ENCODE measurements at regions not wholly inside any gene's neighbourhood (a gene's known extent, or its start where the extent isn't known, plus 50 kb on each side); places are given as distances from the start of the nearest gene placed in this dataset.

GRCh38 chr5:158384535-158385481 is 525.9 kb upstream of the CLINT1 start:
- no peaks in the 10 kb centered on the region for H3K27me3 ChIP-seq (ENCODE audit: insufficient read depth, low read length)
- H3K27ac ChIP-seq (ENCODE audit: low read length), result no peak overlapping the region
- no peak overlapping the region for H3K9ac ChIP-seq (ENCODE audit: low read depth, low read length)
- H3K9me3 ChIP-seq (ENCODE audit: insufficient read depth, low read depth, low read length), result no peaks in the 10 kb centered on the region
- no peak overlapping the region for H3K4me3 ChIP-seq (ENCODE audit: low read length)
- H3K4me1 ChIP-seq (ENCODE audit: insufficient read depth, low read length), result peaks cover 6% of the 10 kb centered on the region; the same call in 1 of the 2 replicates
- H3K36me3 ChIP-seq (ENCODE audit: insufficient read depth, low read depth, low read length), result no peaks in the 10 kb centered on the region

GRCh38 chr5:158383486-158383885 is 524.5 kb upstream of the CLINT1 start:
- Histone ChIP-seq H3K27ac (ENCODE audit: low read length) (no peak overlapping the region), H3K27me3 (ENCODE audit: insufficient read depth, low read length) (no peaks in the 10 kb centered on the region), H3K36me3 (ENCODE audit: insufficient read depth, low read depth, low read length) (no peaks in the 10 kb centered on the region), H3K9ac (ENCODE audit: low read depth, low read length) (no peak overlapping the region), H3K9me3 (ENCODE audit: insufficient read depth, low read depth, low read length) (no peaks in the 10 kb centered on the region), H3K4me1 (ENCODE audit: insufficient read depth, low read length) (peaks cover 6% of the 10 kb centered on the region; the same call in 1 of the 2 replicates), H3K4me3 (ENCODE audit: low read length) (no peak overlapping the region)

GRCh38 chr5:158382473-158382872 is 523.5 kb upstream of the CLINT1 start:
- H3K9ac ChIP-seq (ENCODE audit: low read depth, low read length), result no peak overlapping the region
- no peak overlapping the region for H3K27ac ChIP-seq (ENCODE audit: low read length)
- H3K27me3 ChIP-seq (ENCODE audit: insufficient read depth, low read length), result no peaks in the 10 kb centered on the region
- peaks cover 6% of the 10 kb centered on the region; the same call in 1 of the 2 replicates for H3K4me1 ChIP-seq (ENCODE audit: insufficient read depth, low read length)
- H3K4me3 ChIP-seq (ENCODE audit: low read length), result no peak overlapping the region; the same call in 1 of the 2 replicates
- peaks cover 4% of the 10 kb centered on the region; the same call in 1 of the 2 replicates for H3K9me3 ChIP-seq (ENCODE audit: insufficient read depth, low read depth, low read length)
- H3K36me3 ChIP-seq (ENCODE audit: insufficient read depth, low read depth, low read length), result no peaks in the 10 kb centered on the region

- no peaks in the 10 kb centered on the region for H3K27me3 ChIP-seq (ENCODE audit: insufficient read depth, low read length)
- H3K9ac ChIP-seq (ENCODE audit: low read depth, low read length), result no peak overlapping the region
- peaks cover 6% of the 10 kb centered on the region; the same call in 1 of the 2 replicates for H3K4me1 ChIP-seq (ENCODE audit: insufficient read depth, low read length)
- H3K9me3 ChIP-seq (ENCODE audit: insufficient read depth, low read depth, low read length), result peaks cover 5% of the 10 kb centered on the region; the same call in 1 of the 2 replicates
- no peak overlapping the region for H3K27ac ChIP-seq (ENCODE audit: low read length)
- no peaks in the 10 kb centered on the region for H3K36me3 ChIP-seq (ENCODE audit: insufficient read depth, low read depth, low read length)
- H3K4me3 ChIP-seq (ENCODE audit: low read length), result no peak overlapping the region
Measured at GRCh38 chr5:158381614-158382160, 522.7 kb upstream of the CLINT1 start.

GRCh38 chr5:158380661-158381060 is 521.7 kb upstream of the CLINT1 start:
- Histone ChIP-seq H3K27me3 (ENCODE audit: insufficient read depth, low read length) (no peaks in the 10 kb centered on the region), H3K4me1 (ENCODE audit: insufficient read depth, low read length) (peaks cover 6% of the 10 kb centered on the region; the same call in 1 of the 2 replicates), H3K27ac (ENCODE audit: low read length) (no peak overlapping the region), H3K9me3 (ENCODE audit: insufficient read depth, low read depth, low read length) (peaks cover 5% of the 10 kb centered on the region; the same call in 1 of the 2 replicates), H3K9ac (ENCODE audit: low read depth, low read length) (no peak overlapping the region), H3K36me3 (ENCODE audit: insufficient read depth, low read depth, low read length) (no peaks in the 10 kb centered on the region), H3K4me3 (ENCODE audit: low read length) (no peak overlapping the region)

GRCh38 chr5:158378931-158379330 is 520.0 kb upstream of the CLINT1 start:
- Histone ChIP-seq H3K9ac (ENCODE audit: low read depth, low read length) (no peak overlapping the region), H3K27me3 (ENCODE audit: insufficient read depth, low read length) (no peaks in the 10 kb centered on the region), H3K36me3 (ENCODE audit: insufficient read depth, low read depth, low read length) (no peaks in the 10 kb centered on the region), H3K27ac (ENCODE audit: low read length) (no peak overlapping the region), H3K4me3 (ENCODE audit: low read length) (no peak overlapping the region), H3K4me1 (ENCODE audit: insufficient read depth, low read length) (peaks cover 6% of the 10 kb centered on the region; the same call in 1 of the 2 replicates), H3K9me3 (ENCODE audit: insufficient read depth, low read depth, low read length) (peaks cover 5% of the 10 kb centered on the region; the same call in 1 of the 2 replicates)

- no peaks in the 10 kb centered on the region for H3K36me3 ChIP-seq (ENCODE audit: insufficient read depth, low read depth, low read length)
- peaks cover 5% of the 10 kb centered on the region; the same call in 1 of the 2 replicates for H3K9me3 ChIP-seq (ENCODE audit: insufficient read depth, low read depth, low read length)
- no peaks in the 10 kb centered on the region for H3K27me3 ChIP-seq (ENCODE audit: insufficient read depth, low read length)
- H3K4me3 ChIP-seq (ENCODE audit: low read length), result no peak overlapping the region
- no peak overlapping the region for H3K27ac ChIP-seq (ENCODE audit: low read length)
- no peaks in the 10 kb centered on the region for H3K4me1 ChIP-seq (ENCODE audit: insufficient read depth, low read length)
- no peak overlapping the region for H3K9ac ChIP-seq (ENCODE audit: low read depth, low read length)
Measured at GRCh38 chr5:158376679-158377078, 517.7 kb upstream of the CLINT1 start.

- H3K9ac ChIP-seq (ENCODE audit: low read depth, low read length), result no peak overlapping the region
- no peaks in the 10 kb centered on the region for H3K27me3 ChIP-seq (ENCODE audit: insufficient read depth, low read length)
- H3K9me3 ChIP-seq (ENCODE audit: insufficient read depth, low read depth, low read length), result peaks cover 5% of the 10 kb centered on the region; the same call in 1 of the 2 replicates
- H3K4me1 ChIP-seq (ENCODE audit: insufficient read depth, low read length), result no peaks in the 10 kb centered on the region
- H3K36me3 ChIP-seq (ENCODE audit: insufficient read depth, low read depth, low read length), result no peaks in the 10 kb centered on the region
- no peak overlapping the region for H3K4me3 ChIP-seq (ENCODE audit: low read length)
- no peak overlapping the region for H3K27ac ChIP-seq (ENCODE audit: low read length)
Measured at GRCh38 chr5:158375531-158375930, 516.6 kb upstream of the CLINT1 start.

GRCh38 chr5:158373608-158374395 is 514.9 kb upstream of the CLINT1 start:
- no peak overlapping the region for H3K4me3 ChIP-seq (ENCODE audit: low read length)
- H3K27ac ChIP-seq (ENCODE audit: low read length), result no peak overlapping the region
- no peaks in the 10 kb centered on the region for H3K36me3 ChIP-seq (ENCODE audit: insufficient read depth, low read depth, low read length)
- no peak overlapping the region for H3K9ac ChIP-seq (ENCODE audit: low read depth, low read length)
- H3K27me3 ChIP-seq (ENCODE audit: insufficient read depth, low read length), result no peaks in the 10 kb centered on the region
- peaks cover 5% of the 10 kb centered on the region; the same call in 1 of the 2 replicates for H3K9me3 ChIP-seq (ENCODE audit: insufficient read depth, low read depth, low read length)
- no peaks in the 10 kb centered on the region; the same call in 1 of the 2 replicates for H3K4me1 ChIP-seq (ENCODE audit: insufficient read depth, low read length)

- Histone ChIP-seq H3K9me3 (ENCODE audit: insufficient read depth, low read depth, low read length) (no peaks in the 10 kb centered on the region), H3K27ac (ENCODE audit: low read length) (no peak overlapping the region), H3K27me3 (ENCODE audit: insufficient read depth, low read length) (no peaks in the 10 kb centered on the region), H3K4me1 (ENCODE audit: insufficient read depth, low read length) (peaks cover 6% of the 10 kb centered on the region; the same call in 1 of the 2 replicates), H3K4me3 (ENCODE audit: low read length) (no peak overlapping the region), H3K36me3 (ENCODE audit: insufficient read depth, low read depth, low read length) (no peaks in the 10 kb centered on the region), H3K9ac (ENCODE audit: low read depth, low read length) (no peak overlapping the region)
Measured at GRCh38 chr5:158369241-158369640, 510.3 kb upstream of the CLINT1 start.

- H3K4me1 ChIP-seq (ENCODE audit: insufficient read depth, low read length), result peaks cover 6% of the 10 kb centered on the region
- H3K27ac ChIP-seq (ENCODE audit: low read length), result no peak overlapping the region
- no peaks in the 10 kb centered on the region for H3K27me3 ChIP-seq (ENCODE audit: insufficient read depth, low read length)
- no peak overlapping the region for H3K9ac ChIP-seq (ENCODE audit: low read depth, low read length)
- no peaks in the 10 kb centered on the region for H3K9me3 ChIP-seq (ENCODE audit: insufficient read depth, low read depth, low read length)
- H3K4me3 ChIP-seq (ENCODE audit: low read length), result no peak overlapping the region
- no peaks in the 10 kb centered on the region for H3K36me3 ChIP-seq (ENCODE audit: insufficient read depth, low read depth, low read length)
Measured at GRCh38 chr5:158368686-158369085, 509.7 kb upstream of the CLINT1 start.

Measured in iPS-20b (cell line).